ENCODE measurements at regions not wholly inside any gene's neighbourhood (a gene's known extent, or its start where the extent isn't known, plus 50 kb on each side); places are given as distances from the start of the nearest gene placed in this dataset.

GRCh38 chr1:5662744-5663126 lies 329.5 kb downstream of the NPHP4 start:
- H3F3A ChIP-seq (replicated peaks; ENCODE audit: low read depth) = no peaks in the 10 kb centered on the region
- no peaks in the 10 kb centered on the region for H3K79me2 ChIP-seq (replicated peaks; ENCODE audit: insufficient read depth)
- no peaks in the 10 kb centered on the region for H3K27me3 ChIP-seq (ENCODE audit: insufficient read depth)
- H3K27me3 Mint-ChIP-seq (ENCODE audit: insufficient read depth, low read depth, poor library complexity) = peaks cover 3% of the 10 kb centered on the region
- peaks cover 5% of the 10 kb centered on the region; the same call in 2 of the 3 replicates for H3K4me1 Mint-ChIP-seq
- no peak overlapping the region for H3K4me3 Mint-ChIP-seq
- H2AFZ ChIP-seq = no peak overlapping the region
- H3K27ac ChIP-seq (ENCODE audit: low read depth) = no peak overlapping the region
- no peak overlapping the region for H3K27ac Mint-ChIP-seq
- H4K20me1 ChIP-seq (replicated peaks; ENCODE audit: insufficient read depth) = no peaks in the 10 kb centered on the region
- no peaks in the 10 kb centered on the region; the same call in 1 of the 2 replicates for H3K36me3 ChIP-seq (ENCODE audit: insufficient read depth)
- no peak overlapping the region for H3K4me2 ChIP-seq
- no peaks in the 10 kb centered on the region for H3K9me2 ChIP-seq (ENCODE audit: insufficient read depth)
- TF ChIP-seq STAT1 (IDR thresholded peaks at IDR 0.05; ENCODE audit: unreplicated experiment) (no peak), ZNF114 (CRISPR knock-in tag; IDR thresholded peaks at IDR 0.05) (no peak), REST (IDR thresholded peaks at IDR 0.05; ENCODE audit: unreplicated experiment) (no peak)
- DNase-seq (ENCODE audit: low spot score) = no peak
- no peaks in the 10 kb centered on the region for H3K4me1 ChIP-seq (ENCODE audit: insufficient read depth)
- ATAC-seq = no peak
- peaks cover 21% of the 10 kb centered on the region for H3K9me3 Mint-ChIP-seq
- no peaks in the 10 kb centered on the region for H3K36me3 Mint-ChIP-seq (ENCODE audit: low read depth)
- H3K4me3 ChIP-seq = no peak overlapping the region

DNA sequence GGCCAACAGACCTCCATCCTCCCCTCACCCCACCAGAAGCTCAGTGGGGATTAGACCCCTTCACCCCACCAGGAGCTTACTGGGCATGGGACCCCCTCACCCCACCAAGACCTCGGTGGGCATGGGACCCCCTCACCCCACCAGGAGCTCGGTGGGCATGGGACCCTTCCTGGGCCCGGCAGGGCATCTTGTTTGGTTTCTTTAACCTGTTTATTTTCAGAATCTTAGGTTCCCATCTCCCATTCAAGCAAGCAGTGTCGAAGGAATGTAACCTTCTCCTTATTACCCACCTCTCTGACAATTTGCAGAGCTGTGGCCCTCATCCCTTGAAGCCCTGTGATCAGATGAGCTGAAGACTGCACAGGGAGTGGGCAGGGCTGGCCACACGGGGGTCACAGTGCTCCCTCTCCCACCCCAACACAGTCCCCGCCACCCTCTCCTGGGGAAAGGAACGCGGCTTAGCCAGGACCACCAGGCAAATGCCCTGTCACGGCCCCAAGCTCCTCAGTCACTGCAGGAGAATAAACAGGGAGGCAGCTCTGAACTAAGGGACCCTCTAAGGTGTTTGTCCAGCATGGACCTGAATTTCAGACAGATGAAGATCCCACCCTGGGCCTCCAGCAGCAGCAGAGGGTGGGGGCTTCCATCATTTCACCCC lies 330.0 kb downstream of the NPHP4 start:
- H3K4me1 ChIP-seq (ENCODE audit: insufficient read depth) = no peaks in the 10 kb centered on the region
- no peak for ATAC-seq
- no peaks in the 10 kb centered on the region for H3F3A ChIP-seq (replicated peaks; ENCODE audit: low read depth)
- H3K36me3 ChIP-seq (ENCODE audit: insufficient read depth) = no peaks in the 10 kb centered on the region; the same call in 1 of the 2 replicates
- no peak overlapping the region for H3K4me2 ChIP-seq
- Mint-ChIP-seq H3K9me3 (peaks cover 16% of the 10 kb centered on the region), H3K27ac (no peak overlapping the region), H3K36me3 (ENCODE audit: low read depth) (no peaks in the 10 kb centered on the region), H3K27me3 (ENCODE audit: insufficient read depth, low read depth, poor library complexity) (peaks cover under 1% of the 10 kb centered on the region), H3K4me1 (peaks cover 5% of the 10 kb centered on the region; the same call in 2 of the 3 replicates), H3K4me3 (no peak overlapping the region)
- no peaks in the 10 kb centered on the region for H4K20me1 ChIP-seq (replicated peaks; ENCODE audit: insufficient read depth)
- H3K27ac ChIP-seq (ENCODE audit: low read depth) = no peak overlapping the region
- no peaks in the 10 kb centered on the region for H3K27me3 ChIP-seq (ENCODE audit: insufficient read depth)
- H3K79me2 ChIP-seq (replicated peaks; ENCODE audit: insufficient read depth) = no peaks in the 10 kb centered on the region
- no peak overlapping the region for H3K4me3 ChIP-seq
- no peak for DNase-seq (ENCODE audit: low spot score)
- H3K9me2 ChIP-seq (ENCODE audit: insufficient read depth) = no peaks in the 10 kb centered on the region
- H2AFZ ChIP-seq = no peak overlapping the region
- no peak for TF ChIP-seq CREB1 (CRISPR knock-in tag; IDR thresholded peaks at IDR 0.05; ENCODE audit: low read depth)
- no peak for TF ChIP-seq NANOG (IDR thresholded peaks at IDR 0.05; ENCODE audit: borderline replicate concordance)
- TF ChIP-seq REST (IDR thresholded peaks at IDR 0.05; ENCODE audit: unreplicated experiment) = no peak
- TF ChIP-seq JUNB (IDR thresholded peaks at IDR 0.05; ENCODE audit: unreplicated experiment) = no peak
- no peak for TF ChIP-seq STAT1 (IDR thresholded peaks at IDR 0.05; ENCODE audit: unreplicated experiment)
- no peak for TF ChIP-seq ZNF114 (CRISPR knock-in tag; IDR thresholded peaks at IDR 0.05)
- no peak for TF ChIP-seq EZH2 (IDR thresholded peaks at IDR 0.05; ENCODE audit: low read depth, unreplicated experiment)
- TF ChIP-seq EZH2phosphoT487 (IDR thresholded peaks at IDR 0.05; ENCODE audit: unreplicated experiment) = no peak
